ENCODE measurements at regions not wholly inside any gene's neighbourhood (a gene's known extent, or its start where the extent isn't known, plus 50 kb on each side); places are given as distances from the start of the nearest gene placed in this dataset.
"Not testable (repeated sequence)": the region's sequence is repeated elsewhere in the genome, so short reads cannot be mapped to it uniquely, and the experiment has no call there.

DNA sequence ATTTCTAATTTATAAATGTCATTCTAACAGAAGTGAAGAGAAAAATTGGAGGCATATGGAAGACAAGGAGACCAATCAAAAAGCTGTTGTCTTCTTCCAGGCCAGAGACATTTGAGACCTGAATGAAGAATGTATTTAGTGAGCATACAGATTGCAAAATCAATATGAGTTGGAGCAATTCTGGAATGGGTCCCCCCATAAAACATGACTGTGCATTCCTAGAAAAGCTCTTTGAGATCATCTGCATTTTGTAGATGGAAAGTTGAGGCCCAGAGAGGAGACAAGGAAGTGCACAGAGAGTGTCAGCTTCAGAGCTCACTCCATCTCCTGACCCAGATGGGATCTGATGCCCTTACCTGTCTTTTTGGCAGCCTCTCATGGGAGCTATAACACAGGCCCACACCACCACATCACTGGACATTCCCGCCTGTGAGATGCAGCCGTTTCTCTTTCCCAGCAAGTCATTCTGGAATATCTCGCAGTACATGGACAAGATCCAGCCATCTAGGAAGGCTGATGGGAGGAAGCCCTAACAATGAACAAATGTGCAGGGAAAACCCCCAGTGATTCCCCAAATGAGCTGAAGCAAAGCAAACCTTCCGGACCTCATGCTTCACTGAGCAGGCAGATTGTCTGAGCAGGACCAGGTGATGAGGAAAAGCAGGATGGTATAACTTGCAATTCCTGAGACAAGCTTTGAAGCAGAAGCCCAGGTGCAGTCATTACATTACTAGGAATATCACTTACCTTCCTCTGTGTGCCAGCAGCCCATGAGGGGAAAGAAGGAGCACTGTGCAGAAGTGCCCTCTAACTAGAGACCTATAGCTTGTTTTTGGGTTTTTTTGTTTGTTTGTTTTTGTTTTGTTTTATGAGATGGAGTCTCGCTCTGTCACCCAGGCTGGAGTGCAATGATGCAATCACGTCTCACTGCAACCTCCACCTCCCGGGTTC, 445.6 kb downstream of the PLPP3 start:
- in situ Hi-C loops (cut with HindIII; ENCODE audit: low sequenced_read_pairs) = no loop called here

DNA sequence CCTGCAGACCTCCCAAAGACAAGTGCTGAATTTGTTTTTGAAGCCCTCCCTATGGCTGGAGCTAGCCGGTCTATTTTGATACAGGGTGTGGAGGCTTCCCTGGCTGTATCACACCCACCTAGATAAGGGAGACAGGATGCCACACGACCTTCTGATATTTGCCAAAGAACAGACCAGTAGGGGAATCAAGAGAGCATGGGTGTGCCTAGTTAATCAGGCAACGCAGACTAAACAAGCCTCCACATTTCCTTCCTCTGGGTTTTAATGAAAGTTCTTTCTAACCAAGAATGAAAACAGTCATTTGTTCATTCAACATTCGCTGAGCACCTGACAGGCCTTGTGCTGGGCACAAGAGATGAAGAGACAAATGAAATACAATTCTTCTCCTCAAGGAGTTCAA, 446.8 kb downstream of the PLPP3 start:
- in situ Hi-C loops (cut with HindIII; ENCODE audit: low sequenced_read_pairs) = no loop called here

DNA sequence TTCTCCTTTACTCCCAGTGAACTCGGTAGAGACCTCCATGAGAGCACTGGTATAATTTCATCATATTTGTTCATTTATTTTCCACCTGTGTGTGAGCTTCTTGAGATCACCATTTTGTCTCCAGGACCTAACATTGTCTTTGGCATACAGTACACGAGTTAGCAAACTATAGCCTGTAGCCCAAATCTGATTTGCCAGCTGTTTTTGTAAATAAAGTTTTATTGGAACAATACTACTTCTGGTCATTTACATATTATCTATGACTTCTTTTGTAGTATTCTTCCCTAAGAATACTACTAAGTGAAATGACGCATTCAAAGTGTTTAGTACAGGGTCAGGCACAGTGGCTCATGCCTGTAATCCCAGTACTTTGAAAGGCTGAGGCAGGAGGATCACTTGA, 449.5 kb downstream of the PLPP3 start:
- in situ Hi-C loops (cut with HindIII; ENCODE audit: low sequenced_read_pairs) = no loop called here

DNA sequence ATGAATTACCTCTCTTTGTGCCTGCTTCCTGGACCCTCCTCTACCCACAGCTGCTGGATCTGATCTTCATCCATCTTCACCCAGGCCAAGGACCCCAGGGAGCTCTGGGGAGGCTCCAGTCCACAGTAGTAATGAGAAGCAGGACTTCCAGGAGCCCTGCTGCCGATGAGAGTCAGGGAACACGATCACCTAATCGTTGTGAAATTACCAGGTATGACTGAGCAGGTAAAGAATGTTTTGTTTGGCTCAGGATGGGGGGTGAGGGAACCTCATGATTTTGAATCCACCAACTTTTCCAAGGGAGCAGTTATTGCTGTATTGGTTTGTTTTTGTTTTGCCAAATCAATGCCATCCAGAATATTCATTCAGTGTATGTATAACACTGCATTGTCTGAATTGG, 454.0 kb downstream of the PLPP3 start:
- in situ Hi-C loops (cut with HindIII; ENCODE audit: low sequenced_read_pairs) = no loop called here

DNA sequence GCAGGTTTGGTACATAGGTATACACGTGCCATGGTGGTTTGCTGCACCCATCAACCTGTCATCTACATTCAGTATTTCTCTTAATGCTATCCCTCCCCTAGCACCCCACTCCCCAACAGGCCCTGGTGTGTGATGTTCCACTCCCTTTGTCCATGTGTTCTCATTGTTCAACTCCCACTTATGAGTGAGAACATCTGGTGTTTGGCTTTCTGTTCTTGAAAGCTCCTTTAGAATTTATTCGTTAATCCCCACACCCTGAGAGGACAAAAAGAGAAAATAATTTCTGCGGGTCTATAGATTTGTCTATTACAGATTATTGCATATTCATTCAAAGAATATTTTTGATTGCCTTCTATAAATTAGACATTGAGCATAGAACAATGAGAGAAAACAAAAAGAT, 455.5 kb downstream of the PLPP3 start:
- in situ Hi-C loops (cut with HindIII; ENCODE audit: low sequenced_read_pairs) = no loop called here

DNA sequence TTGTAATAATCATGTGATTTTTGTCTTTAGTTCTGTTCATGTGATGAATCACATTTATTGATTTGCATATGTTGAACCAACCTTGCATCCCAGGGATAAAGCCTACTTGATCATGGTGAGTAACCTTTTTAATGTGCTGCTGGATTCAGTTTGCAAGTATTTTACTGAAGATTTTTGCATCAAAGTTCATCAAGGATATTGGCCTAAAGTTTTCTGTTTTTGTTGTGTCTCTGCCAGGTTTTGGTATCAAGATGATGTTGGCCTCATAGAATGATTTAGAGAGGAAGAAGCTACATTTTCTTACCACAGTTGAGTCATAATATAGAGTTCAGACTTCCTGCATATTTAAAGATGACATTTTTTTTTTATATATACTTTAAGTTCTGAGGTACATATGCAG, 455.9 kb downstream of the PLPP3 start:
- in situ Hi-C loops (cut with HindIII; ENCODE audit: low sequenced_read_pairs) = no loop called here

DNA sequence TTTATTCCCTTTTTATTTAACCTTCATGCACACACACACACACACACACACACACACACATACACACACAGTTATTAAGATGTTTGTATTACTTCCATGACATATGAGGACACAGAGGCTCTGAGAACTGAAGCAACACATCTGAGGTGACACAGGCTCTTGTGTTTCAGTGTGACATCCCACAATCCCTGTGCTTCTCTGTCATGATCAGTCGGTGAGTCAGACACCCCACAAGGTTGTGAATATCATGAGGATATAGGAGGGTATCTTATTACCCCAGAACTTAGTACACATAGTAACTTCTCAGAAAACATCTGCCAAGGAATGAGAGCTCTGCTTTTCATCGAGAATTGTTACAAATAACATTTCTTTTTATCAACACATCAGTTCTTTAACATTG, 459.3 kb downstream of the PLPP3 start:
- in situ Hi-C loops (cut with HindIII; ENCODE audit: low sequenced_read_pairs) = no loop called here

DNA sequence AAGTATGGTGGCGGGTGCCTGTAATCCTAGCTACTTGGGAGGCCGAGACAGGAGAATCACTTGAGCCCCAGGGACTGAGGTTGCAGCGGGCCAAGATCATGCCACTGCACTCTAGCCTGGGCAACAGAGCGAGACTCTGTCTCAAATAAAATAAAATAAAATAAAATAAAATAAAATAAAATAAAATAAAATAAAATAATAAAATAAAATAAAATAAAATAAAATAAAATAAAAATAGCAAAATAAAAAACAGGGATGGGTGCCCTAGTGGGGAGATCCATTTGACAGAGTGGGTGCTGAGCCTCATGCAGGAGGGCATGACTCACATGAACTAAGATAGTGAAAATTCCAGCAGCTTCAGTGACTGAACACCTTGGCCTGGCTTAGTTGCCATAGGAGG, 460.7 kb downstream of the PLPP3 start:
- in situ Hi-C loops (cut with HindIII; ENCODE audit: low sequenced_read_pairs) = not testable (repeated sequence)

DNA sequence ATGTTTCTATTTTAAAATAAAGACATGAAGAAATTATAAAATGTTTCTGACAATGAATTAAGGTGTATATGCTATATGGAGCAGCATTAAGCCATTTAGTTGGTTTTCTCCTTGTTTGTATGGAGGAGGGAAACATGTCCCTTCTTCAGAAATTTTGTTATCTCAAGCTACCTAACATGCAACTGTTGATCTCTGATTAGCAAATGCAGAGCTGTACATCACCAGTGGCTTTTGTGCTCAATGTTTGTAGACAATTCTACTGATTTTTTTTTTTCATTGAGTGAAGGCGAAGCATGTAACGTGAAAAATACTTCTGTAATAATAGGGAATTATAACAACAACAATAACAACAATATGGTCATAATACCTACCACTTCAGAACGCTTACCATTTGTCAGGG, 463.7 kb downstream of the PLPP3 start:
- in situ Hi-C loops (cut with HindIII; ENCODE audit: low sequenced_read_pairs) = no loop called here

DNA sequence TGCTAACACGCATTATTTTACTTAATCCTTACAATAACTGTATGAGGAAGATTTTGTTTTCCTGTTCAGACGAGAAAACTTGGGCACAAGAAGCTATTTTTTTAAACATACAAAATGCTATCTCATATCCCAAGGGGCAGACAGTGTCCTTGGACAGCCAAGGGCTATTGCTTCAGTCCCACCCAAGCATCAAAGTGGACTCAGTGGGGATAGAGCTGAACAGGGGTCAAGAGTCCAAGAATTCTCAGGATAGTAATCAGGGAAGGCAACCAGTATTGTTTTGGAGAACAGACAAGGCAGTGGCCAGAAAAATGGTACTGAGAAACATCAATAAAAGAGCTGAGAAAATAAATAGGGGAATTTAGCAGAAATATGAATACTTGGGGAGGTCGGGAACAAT, 465.7 kb downstream of the PLPP3 start:
- in situ Hi-C loops (cut with HindIII; ENCODE audit: low sequenced_read_pairs) = no loop called here

DNA sequence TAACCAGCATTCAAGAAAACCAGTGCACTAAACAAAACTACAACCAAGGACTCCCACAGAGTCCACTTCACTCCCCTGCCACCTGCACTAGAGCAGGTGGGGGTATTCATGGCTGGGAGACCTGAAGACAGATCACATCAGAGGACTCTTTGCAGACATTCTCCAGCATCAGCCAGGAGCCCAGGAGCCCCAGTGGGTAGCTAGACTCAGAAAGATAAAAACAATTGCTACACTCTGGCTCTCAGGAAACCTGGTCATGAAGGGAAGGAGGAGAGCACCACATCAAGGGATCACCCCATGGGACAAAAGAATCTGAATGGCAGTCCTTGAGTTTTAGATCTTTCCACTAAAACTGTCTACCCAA, 472.1 kb downstream of the PLPP3 start:
- in situ Hi-C loops (cut with HindIII; ENCODE audit: low sequenced_read_pairs) = no loop called here

DNA sequence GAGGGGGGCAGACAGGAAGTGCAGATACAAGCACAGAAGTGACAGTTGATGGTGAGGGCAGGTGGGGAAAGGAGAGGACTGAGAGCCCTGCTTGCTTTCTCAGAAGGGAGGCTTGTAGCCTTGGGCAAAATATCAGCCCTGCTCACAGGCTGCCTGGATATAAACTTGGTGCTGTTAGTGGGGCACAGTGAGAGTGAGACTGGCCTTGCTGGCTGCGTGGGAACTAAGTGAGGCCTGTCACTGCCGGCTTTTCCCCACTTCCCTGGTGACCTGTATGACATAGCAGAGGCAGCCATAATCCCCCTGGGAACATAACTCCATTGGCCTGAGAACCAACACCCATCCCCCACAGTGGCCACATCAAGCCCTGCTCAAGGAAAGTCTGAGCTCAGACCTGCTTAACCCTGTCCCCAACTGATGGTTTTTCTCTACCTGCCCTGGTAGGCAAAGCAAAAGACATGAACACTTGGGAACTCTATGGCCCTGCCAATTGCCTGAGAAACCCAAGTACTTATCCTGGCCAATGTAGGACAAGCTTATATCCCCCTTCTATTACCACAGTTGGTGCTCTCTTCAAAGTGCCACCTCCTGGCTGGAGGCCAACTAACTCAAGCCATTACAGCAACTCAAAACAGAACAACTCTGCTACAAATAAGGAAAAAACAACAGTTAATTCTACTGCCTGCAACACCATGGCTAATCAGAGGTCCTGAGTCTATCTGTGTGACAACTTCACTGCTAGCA, 472.7 kb downstream of the PLPP3 start:
- in situ Hi-C loops (cut with HindIII; ENCODE audit: low sequenced_read_pairs) = no loop called here

DNA sequence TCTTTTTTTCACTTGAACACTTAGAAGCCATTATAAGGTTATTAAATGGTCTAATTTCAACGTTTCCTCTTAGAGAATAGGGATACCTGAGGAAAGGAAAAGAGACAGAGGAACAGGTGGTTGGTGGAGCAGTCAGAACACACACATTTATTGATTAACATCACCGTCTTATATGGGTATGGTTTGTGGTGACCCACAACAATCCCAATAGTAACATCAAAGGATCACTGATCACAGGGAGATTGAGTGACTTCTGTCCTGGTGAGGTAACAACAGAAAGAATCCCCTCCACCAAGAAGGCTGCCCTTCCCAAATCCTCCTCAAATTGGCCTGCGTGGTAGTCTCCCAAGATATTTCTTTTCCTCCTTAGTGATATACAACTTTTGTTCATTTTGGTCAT, 474.0 kb downstream of the PLPP3 start:
- in situ Hi-C loops (cut with HindIII; ENCODE audit: low sequenced_read_pairs) = no loop called here

DNA sequence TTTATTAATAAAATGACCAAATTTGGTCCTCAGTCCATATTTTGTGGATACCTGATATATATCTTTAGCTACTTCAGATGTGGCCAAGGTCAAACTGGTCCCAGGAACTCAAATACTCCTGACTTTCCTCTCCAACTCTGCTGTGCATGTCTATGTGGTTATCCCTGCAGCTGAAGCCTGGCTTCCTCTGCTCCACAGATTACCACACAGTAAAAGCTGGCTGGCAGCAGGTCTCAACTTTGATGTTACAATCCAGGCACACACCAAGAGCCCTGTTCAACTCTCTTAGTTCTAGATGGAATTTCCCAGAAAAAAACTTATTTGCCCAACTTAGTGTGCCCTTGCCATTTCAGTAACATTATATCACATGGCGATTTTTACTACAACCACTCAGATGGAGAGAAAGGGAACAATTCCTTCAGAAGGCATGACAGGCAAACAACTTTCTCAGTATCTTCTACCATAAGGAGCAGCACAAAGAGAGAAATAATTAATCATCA, 479.5 kb downstream of the PLPP3 start:
- in situ Hi-C loops (cut with HindIII; ENCODE audit: low sequenced_read_pairs) = no loop called here

DNA sequence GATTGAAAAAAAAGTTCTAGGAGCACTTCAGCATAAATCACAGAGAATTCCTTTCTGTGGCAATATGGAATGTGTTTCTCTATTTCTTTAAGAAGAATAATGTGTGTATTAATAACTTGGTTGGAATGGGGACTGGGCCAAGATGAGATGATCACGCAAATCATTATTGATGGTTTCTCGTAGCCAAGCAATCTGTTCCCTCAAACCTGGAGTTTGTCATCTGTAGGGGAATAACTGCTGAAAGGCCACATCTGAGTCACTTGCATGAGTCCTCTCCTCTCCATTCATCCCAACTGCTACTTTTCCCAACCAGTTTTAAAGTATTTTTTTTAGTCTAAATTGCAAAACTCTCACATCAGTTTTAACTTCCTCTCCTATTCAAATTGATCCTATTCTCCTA, 480.4 kb downstream of the PLPP3 start:
- in situ Hi-C loops (cut with HindIII; ENCODE audit: low sequenced_read_pairs) = no loop called here

DNA sequence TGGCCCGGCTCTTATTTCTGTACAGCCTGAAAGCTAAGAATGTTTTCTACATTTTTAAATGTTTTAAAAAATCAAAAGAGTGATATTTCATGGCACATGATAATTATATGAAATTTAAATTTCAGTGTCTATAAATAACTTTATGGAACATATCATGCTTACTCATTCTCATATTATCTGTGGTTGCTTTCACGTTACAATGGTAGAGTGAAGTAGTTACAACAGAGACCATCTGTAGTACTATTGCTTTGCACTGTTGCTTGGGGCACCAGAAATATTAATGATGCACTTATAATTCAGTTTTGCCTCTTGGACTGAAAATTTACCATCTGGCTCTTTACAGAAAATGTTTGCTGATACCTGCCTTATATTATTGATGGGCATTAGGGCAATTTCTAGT, 481.6 kb downstream of the PLPP3 start:
- in situ Hi-C loops (cut with HindIII; ENCODE audit: low sequenced_read_pairs) = no loop called here

DNA sequence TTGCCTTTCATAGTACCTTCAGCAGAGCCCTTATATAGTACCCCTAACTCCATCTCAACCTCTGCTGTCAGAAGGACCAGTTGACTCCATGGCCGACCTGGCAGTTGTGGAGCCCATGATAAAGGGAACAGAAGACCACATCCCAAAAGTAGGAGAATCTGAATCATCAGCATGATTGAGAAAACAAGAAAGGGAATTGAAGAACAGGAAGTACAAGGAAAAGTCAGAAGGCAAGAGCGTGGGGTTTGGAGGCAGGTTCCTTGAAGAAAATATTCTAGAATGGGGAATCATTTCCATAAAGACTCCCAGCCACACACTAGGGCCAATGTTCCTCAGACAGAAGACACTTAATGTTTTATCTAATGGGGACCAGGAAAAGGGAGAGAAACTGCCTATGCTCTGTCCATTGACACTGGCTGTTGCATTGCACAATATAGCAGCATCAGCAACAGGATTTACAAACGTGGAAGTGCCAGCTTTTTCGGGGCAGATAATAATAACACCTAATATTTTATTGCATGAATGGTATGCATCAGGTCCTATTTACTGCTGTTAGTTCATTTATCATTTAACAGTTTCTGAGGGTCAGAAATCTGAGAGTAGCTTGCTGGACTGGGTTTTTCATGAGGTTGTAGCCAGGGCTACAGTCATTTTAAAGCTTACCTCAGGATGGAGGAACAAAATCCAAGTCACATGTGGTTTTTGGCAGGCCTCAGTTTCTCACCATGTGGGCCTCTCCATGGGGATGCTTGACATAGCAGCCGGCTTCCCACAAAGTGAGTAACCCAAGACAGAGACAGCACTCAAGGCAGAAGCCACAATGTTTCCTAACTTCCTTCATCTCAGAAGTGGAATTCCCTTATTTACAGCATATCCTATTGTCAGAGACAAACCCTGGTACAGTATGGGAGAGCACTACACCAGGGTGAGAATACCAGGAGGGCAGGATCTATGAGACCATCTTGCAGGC, 483.4 kb downstream of the PLPP3 start:
- in situ Hi-C loops (cut with HindIII; ENCODE audit: low sequenced_read_pairs) = no loop called here

DNA sequence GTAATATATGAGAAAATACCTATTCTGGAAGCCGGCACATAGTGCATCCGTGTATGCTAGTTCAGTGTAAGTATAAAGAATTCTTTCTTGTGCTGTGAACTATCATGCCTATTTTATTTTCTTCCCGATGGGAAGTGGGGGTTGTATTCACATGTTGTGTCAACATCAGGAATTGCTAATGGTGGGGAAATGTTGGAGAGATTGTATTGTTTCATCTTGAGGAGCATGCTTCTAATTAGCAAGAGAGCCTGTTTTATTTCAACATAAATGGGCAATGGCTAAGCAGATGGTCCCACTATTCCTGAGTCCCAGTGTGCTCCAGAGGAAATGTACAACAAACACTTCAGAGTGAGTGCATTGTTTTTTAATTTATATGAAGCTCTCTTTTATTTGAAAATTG, 485.2 kb downstream of the PLPP3 start:
- in situ Hi-C loops (cut with HindIII; ENCODE audit: low sequenced_read_pairs) = no loop called here

DNA sequence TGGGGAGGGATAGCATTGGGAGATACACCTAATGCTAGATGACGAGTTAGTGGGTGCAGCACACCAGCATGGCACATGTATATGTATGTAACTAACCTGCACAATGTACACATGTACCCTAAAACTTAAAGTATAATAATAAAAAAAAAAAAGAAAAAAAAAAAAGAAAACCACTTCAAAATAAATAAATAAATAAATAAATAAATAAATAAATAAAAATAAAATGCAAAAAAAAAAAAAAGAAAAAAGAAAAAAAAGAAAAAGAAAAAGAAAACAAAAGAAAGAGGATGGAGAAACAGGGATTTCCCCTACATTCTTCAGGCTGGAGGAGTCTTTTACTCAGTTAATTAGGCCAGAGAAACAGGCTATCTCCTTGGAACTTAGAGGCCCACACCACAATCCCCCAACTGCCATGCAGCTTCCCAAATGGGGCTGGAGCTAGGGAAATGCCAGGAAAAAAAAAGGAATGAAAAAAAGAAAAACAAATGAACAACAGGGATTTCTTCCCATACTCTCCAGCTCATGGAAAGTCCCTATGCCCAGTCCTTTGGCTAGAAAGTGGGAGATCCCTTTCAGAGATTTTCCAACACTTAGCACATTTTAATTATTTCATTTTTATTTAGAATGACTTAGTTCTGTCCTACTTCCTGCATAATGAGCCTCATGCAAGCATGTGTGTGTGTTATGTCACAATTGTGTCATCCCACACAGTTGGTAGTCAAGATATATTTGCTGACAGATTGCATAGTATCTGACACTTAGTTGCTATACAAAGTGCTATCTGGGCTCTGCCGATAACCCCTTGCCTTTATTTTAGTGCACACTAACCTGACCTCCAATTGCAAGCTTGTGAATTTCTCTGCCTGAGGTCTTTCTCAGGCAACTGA, 486.4 kb downstream of the PLPP3 start:
- in situ Hi-C loops (cut with HindIII; ENCODE audit: low sequenced_read_pairs) = no loop called here

DNA sequence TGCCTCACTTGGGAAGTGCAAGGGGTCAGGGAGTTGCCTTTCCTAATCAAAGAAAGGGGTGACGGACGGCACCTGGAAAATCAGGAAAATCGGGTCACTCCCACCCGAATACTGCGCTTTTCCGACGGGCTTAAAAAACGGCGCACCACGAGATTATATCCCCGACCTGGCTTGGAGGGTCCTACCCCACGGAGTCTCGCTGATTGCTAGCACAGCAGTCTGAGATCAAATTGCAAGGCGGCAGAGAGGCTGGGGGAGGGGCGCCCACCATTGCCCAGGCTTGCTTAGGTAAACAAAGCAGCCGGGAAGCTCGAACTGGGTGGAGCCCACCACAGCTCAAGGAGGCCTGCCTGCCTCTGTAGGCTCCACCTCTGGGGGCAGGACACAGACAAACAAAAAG, 489.5 kb downstream of the PLPP3 start:
- in situ Hi-C loops (cut with HindIII; ENCODE audit: low sequenced_read_pairs) = not testable (repeated sequence)

All from DLD1 (cell line).